HG03045 (cell line): ENCODE measurements at regions not wholly inside any gene's neighbourhood (a gene's known extent, or its start where the extent isn't known, plus 50 kb on each side); places are given as distances from the start of the nearest gene placed in this dataset.

ENCODE experiments used
- ATAC-seq: cut with Tn5 transposase; IDR thresholded peaks from one replicate; pipeline ENCODE4 v1.9.1; 2021; ENCODE audit warnings: mild to moderate bottlenecking, moderate library complexity; ENCODE audit not compliant: unreplicated experiment

- ATAC-seq, result no peak
Observed at GRCh38 chr10:128861018-128861901, 605.8 kb upstream of the MGMT start.

- ATAC-seq, result no peak
Observed at GRCh38 chr10:128863411-128863810, 603.6 kb upstream of the MGMT start.

GRCh38 chr10:128863823-128864405 is 603.1 kb upstream of the MGMT start:
- ATAC-seq, result no peak

- no peak for ATAC-seq
Observed at GRCh38 chr10:128864554-128865295, 602.3 kb upstream of the MGMT start.

- ATAC-seq, result no peak
Observed at GRCh38 chr10:128865436-128866195, 601.4 kb upstream of the MGMT start.

GRCh38 chr10:128866551-128866950 is 600.5 kb upstream of the MGMT start:
- ATAC-seq, result no peak

- ATAC-seq, result no peak
Observed at GRCh38 chr10:128867210-128867609, 599.8 kb upstream of the MGMT start.

- no peak for ATAC-seq
Observed at GRCh38 chr10:128867819-128868218, 599.2 kb upstream of the MGMT start.

GRCh38 chr10:128868481-128868880 is 598.6 kb upstream of the MGMT start:
- ATAC-seq, result no peak

GRCh38 chr10:128869101-128869749 is 597.8 kb upstream of the MGMT start:
- no peak for ATAC-seq

- ATAC-seq, result no peak
Observed at GRCh38 chr10:128870830-128871597, 596.0 kb upstream of the MGMT start.

- ATAC-seq, result no peak
Observed at GRCh38 chr10:128871671-128872231, 595.3 kb upstream of the MGMT start.

- ATAC-seq, result no peak
Observed at GRCh38 chr10:128873411-128874054, 593.5 kb upstream of the MGMT start.

- no peak for ATAC-seq
Observed at GRCh38 chr10:128874331-128874730, 592.7 kb upstream of the MGMT start.

GRCh38 chr10:128875030-128875744 is 591.9 kb upstream of the MGMT start:
- no peak for ATAC-seq

- ATAC-seq, result no peak
Observed at GRCh38 chr10:128875956-128876736, 590.9 kb upstream of the MGMT start.

- ATAC-seq, result no peak
Observed at GRCh38 chr10:128877141-128877540, 589.9 kb upstream of the MGMT start.

GRCh38 chr10:128877936-128878335 is 589.1 kb upstream of the MGMT start:
- no peak for ATAC-seq
